COLO829 (cell line): ENCODE measurements at regions not wholly inside any gene's neighbourhood (a gene's known extent, or its start where the extent isn't known, plus 50 kb on each side); places are given as distances from the start of the nearest gene placed in this dataset.
"Not testable (repeated sequence)": the region's sequence is repeated elsewhere in the genome, so short reads cannot be mapped to it uniquely, and the experiment has no call there.

ENCODE experiments used
- DNase-seq: peaks from one replicate; pipeline ENCODE4 v3.0.0; 2012; ENCODE audit warnings: low spot score

DNA sequence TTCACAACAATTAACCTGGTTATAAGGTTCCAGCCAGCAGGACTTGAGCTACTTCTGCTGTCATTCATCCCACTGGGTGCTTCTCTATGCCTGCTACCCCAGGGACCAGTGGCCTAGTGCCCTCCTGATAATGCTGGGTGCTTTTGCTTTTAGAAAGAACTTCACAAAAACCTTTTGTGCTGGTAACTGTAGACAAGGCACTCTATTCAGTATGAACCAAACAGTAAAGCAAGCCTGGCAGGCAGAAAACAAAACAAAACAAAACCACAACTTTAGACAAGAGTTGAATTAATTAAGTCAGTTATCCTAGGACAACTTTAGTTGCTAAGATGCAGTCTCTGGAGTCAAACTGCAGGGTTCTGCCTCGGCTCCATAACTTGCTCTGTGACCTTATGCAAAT, 61.9 kb upstream of the ADGRL2 start:
- DNase-seq = peak; percentile 53

- no peak for DNase-seq
Observed at GRCh38 chr1:81733480-81733879, 67.3 kb upstream of the ADGRL2 start.

- no peak for DNase-seq
Observed at GRCh38 chr1:81731989-81732388, 68.7 kb upstream of the ADGRL2 start.

GRCh38 chr1:81730881-81731280, 69.9 kb upstream of the ADGRL2 start:
- DNase-seq = no peak

GRCh38 chr1:81730299-81730698, 70.4 kb upstream of the ADGRL2 start:
- DNase-seq = not testable (repeated sequence)

- no peak for DNase-seq
Observed at GRCh38 chr1:81729818-81730217, 70.9 kb upstream of the ADGRL2 start.

- no peak for DNase-seq
Observed at GRCh38 chr1:81729239-81729638, 71.5 kb upstream of the ADGRL2 start.

GRCh38 chr1:81725823-81726222, 74.9 kb upstream of the ADGRL2 start:
- DNase-seq = no peak

- not testable (repeated sequence) for DNase-seq
Observed at GRCh38 chr1:81722631-81723328, 78.0 kb upstream of the ADGRL2 start.

GRCh38 chr1:81720256-81720655, 80.5 kb upstream of the ADGRL2 start:
- not testable (repeated sequence) for DNase-seq

- DNase-seq = peak; percentile 15
Observed at GRCh38 chr1:81717230-81717629, 83.5 kb upstream of the ADGRL2 start.

DNA sequence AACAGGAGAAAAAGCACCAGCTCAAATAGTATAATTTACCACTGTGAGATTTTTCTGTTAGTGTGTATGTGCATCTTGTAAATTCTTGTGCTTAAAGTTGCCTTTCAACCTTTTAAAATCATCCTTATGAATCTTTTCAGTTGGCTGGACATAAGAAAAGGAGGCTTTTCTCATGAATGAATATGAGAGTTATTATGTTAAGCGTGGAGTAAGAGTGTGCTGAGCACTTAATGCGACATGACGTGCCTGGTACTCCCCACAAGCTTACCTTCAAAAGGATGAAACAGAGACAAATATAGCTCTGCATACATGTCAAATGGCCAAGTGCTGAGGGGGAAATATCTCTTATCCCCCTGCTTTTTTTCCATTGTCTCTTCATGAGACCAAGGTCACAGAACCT, 85.3 kb upstream of the ADGRL2 start:
- DNase-seq = no peak

DNA sequence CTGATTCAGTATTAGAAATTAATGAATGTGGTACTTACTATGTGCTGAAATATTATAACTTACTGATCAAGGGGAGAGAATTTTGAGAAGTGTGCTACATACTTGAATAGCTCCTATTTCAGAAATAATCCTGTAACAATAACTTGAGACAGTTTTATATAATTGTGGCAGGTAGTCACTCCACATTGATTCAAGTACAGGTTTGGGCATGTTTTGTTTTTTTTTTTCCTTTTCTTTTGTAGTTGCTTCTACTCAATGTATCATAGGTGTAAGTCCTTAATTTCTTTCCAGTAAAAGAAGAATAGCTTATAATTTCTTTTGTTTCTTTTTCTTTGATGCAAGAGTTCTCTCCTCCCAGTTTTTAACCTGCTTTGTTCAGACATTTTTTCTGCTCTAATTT, 86.1 kb upstream of the ADGRL2 start:
- no peak for DNase-seq

- no peak for DNase-seq
Observed at GRCh38 chr1:81712425-81712824, 88.3 kb upstream of the ADGRL2 start.

DNA sequence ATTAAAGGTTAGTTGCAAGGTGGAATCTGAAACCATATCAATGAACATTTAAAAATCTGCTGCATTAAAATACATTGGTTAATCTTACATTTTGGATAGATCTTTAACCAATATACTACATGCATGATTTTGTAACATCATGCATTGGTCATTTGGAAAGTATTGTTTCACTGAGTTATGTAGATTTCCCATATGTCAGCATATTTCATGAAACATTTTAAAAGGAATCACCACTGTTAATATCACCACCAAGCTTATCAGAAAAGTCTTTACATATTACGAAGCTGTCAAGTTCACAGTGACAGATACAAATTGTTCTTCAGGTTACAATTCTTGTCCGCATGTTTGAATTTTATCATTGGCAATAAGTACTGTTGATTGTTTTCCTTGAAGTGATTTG, 89.9 kb upstream of the ADGRL2 start:
- no peak for DNase-seq

DNA sequence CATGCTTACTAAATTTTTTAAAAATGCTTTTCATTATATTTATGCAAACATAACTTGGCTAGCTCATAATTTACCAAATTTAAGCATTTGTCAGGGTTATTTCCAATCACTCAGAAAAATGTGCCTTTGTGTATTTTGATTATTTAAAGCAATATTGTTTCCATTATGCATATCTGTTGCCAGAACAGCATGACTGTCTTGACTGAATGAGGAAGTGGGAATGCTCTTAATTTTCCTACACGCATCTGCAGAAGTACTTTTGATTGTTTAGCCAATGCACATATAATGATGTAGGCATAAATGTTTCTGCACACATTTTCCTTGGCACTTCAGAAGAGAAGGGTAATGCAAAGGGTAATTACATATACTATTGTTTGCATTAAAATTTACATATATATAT, 92.5 kb upstream of the ADGRL2 start:
- no peak for DNase-seq

- peak; percentile 34 for DNase-seq
Observed at GRCh38 chr1:81706650-81707435, 93.9 kb upstream of the ADGRL2 start.

DNA sequence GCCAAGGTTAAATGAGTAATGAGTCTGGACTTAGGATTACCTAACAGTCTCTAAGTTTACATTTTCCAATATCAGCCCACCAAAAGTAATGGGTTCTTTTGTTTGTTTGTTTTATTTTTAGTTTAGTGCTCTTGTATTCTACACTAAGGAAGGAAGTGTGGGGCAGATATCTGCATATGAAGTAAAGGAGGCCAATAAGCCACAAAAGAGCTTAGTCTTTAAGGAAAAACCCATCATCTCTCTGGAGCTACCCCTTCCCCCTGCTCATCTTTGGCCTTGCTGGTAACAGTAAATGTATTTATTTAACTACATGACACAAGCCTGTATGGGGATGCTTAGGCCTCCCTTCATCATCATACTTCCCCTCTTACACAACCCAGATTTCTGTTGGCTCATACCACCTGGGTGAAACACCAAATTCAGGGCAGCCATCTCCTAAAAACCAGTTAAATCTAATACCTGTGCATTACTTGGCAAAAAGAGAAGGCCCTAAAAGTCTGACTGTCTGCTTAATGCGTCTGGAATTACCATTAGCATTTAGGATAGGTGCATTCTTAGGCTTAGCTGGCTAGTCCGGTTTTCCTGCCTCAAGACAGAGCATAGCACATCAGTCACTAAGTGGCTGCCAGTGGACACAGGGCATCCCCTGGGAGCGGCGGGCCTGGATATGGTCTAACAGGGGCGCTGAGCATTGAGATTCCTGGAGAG, 96.8 kb upstream of the ADGRL2 start:
- no peak for DNase-seq

- no peak for DNase-seq
Observed at GRCh38 chr1:81703391-81703755, 97.4 kb upstream of the ADGRL2 start.

GRCh38 chr1:81702903-81703302, 97.8 kb upstream of the ADGRL2 start:
- DNase-seq = no peak

- DNase-seq = no peak
Observed at GRCh38 chr1:81702079-81702715, 98.5 kb upstream of the ADGRL2 start.

GRCh38 chr1:81700728-81701470, 99.8 kb upstream of the ADGRL2 start:
- no peak for DNase-seq
